Tibial nerve (tissue), 4 donors: ENCODE measurements at regions not wholly inside any gene's neighbourhood (a gene's known extent, or its start where the extent isn't known, plus 50 kb on each side); places are given as distances from the start of the nearest gene placed in this dataset.

ENCODE experiments used
- CTCF ChIP-seq, 5 experiments: fragments of 200-600 bp in 3 of 5; fragments of 450-650 bp in 2 of 5; sonication (generic) in 3 of 5; IDR thresholded peaks; one replicate each; pipeline ENCODE4 v1.5.1; 2016 to 2019; ENCODE audit warnings: antibody characterized with exemption in 5 of 5, mild to moderate bottlenecking in 3 of 5, moderate library complexity in 2 of 5
- EP300 ChIP-seq, 2 donors: sonication (generic); formaldehyde crosslinking; IDR thresholded peaks; one replicate each; pipeline ENCODE4 v1.6.1; 2017; ENCODE audit warnings: antibody characterized with exemption in 2 of 2, mild to moderate bottlenecking in 1 of 2
- POLR2A ChIP-seq, 2 donors: fragments of 450-650 bp; IDR thresholded peaks; one replicate each; pipeline ENCODE4 v1.6.1; 2017; ENCODE audit warnings: antibody characterized with exemption in 2 of 2, mild to moderate bottlenecking in 2 of 2, moderate library complexity in 2 of 2

GRCh38 chr16:82386761-82387160 is 216.7 kb upstream of the MPHOSPH6 start:
- TF ChIP-seq POLR2A (IDR thresholded peaks at IDR 0.05), result no peak
- no peak for TF ChIP-seq CTCF (IDR thresholded peaks at IDR 0.05)
- TF ChIP-seq EP300 (IDR thresholded peaks at IDR 0.05), result no peak
